ENCODE measurements at regions not wholly inside any gene's neighbourhood (a gene's known extent, or its start where the extent isn't known, plus 50 kb on each side); places are given as distances from the start of the nearest gene placed in this dataset.
"Not testable (repeated sequence)": the region's sequence is repeated elsewhere in the genome, so short reads cannot be mapped to it uniquely, and the experiment has no call there.

- in situ Hi-C loops (cut with HindIII; ENCODE audit: low pct_ligation_motif_present, low pct_unique_long_range_greater_than_20kb, low sequenced_read_pairs) = not testable (repeated sequence)
Measured at GRCh38 chr1:143663056-143663455, 308.7 kb downstream of the FAM72C start.

GRCh38 chr1:143661418-143662101 is 310.2 kb downstream of the FAM72C start:
- in situ Hi-C loops (cut with HindIII; ENCODE audit: low pct_ligation_motif_present, low pct_unique_long_range_greater_than_20kb, low sequenced_read_pairs) = no loop called here
- DNase-seq = no peak

More at GRCh38 chr1:143663056-143663455, 308.7 kb downstream of the FAM72C start:
- DNase-seq = not testable (repeated sequence)

DNA sequence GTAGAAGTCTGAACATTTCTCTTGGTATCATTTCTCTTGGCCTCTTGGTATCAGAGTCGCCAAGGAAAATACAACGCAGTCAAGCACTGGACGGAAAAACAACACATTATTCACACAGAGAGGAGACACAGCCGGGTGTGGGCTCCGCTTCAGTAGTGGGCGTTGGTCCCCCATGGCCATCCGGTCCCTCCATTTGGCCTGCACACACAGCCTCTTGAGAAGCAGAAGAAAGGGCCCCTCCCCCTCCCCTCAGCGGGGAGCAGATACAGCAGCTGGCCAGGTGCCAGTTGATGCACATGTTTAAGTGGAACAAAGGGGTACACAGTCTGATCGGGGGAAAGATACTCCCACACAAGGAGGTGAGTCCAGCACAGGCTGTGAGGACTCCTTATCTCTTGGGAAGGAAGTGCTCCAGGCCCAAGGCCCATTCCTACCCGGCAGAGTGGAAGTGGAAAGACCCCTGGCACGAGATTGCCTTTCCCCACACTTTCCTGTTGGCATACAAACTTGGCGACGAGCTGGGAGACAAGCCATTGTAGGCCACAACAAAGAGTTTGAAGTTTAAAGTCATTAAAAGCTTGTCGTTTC is 311.3 kb downstream of the FAM72C start:
- no peak for DNase-seq
- in situ Hi-C loops (cut with HindIII; ENCODE audit: low pct_ligation_motif_present, low pct_unique_long_range_greater_than_20kb, low sequenced_read_pairs) = no loop called here

- in situ Hi-C loops (cut with HindIII; ENCODE audit: low pct_ligation_motif_present, low pct_unique_long_range_greater_than_20kb, low sequenced_read_pairs) = no loop called here
- DNase-seq = no peak
Measured at GRCh38 chr1:143653429-143653802, 318.4 kb downstream of the FAM72C start.

DNA sequence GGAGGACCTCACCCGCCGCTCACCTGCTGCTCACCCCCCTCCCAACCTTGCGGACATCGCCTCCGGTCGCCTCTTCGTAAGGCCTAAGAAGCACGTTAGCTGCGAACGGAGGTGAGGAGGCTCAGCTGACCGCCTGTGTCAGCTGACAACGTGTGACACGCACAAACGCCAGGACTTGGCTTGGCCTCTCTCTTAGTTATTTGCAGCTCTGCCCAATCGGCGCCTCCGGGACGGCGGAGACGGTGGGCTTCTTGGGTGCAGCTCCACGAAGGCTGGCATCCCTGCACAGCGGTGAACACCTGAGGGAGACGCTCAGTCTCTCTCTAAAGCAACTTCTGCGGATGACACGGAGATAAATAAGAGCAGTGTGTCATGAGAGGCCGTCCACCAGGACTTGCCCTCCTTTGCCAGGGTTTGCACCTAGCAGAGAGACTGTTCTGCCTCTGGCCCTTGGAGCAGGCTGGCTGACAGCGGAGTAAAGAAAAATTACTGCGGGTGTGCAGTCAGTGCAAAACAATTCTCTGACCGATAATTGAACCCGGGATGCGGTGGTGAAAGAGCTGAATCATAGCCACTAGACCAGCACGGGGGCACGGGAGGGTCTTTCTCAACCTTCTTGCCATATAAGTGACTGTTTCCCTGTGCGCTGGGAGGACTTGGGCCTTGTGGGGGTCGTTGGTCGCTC is 318.9 kb downstream of the FAM72C start:
- in situ Hi-C loops (cut with HindIII; ENCODE audit: low pct_ligation_motif_present, low pct_unique_long_range_greater_than_20kb, low sequenced_read_pairs) = no loop called here
- no peak for DNase-seq

DNA sequence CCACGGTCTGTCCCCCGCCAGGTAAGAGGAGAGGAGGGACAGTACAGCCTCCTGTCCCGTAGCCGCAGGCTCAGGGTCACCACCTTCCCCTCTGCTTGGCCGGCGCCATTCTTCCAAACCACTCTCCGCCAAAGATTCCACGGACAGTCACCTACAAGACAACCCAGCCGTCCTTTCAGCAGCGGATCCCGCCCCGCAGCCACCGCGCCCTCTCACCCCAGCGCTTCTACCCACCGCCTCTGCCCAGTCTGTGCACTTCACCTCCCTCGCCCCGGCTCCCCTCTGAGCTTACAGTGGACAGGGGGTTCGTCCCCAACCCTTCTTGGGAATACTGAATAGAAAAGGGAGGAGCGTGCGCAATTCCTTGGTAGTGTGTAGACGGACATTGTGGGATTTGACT is 319.6 kb downstream of the FAM72C start:
- in situ Hi-C loops (cut with HindIII; ENCODE audit: low pct_ligation_motif_present, low pct_unique_long_range_greater_than_20kb, low sequenced_read_pairs) = no loop called here
- DNase-seq = no peak

GRCh38 chr1:143651350-143651992 is 320.3 kb downstream of the FAM72C start:
- in situ Hi-C loops (cut with HindIII; ENCODE audit: low pct_ligation_motif_present, low pct_unique_long_range_greater_than_20kb, low sequenced_read_pairs) = no loop called here

GRCh38 chr1:143644035-143644434 is 327.8 kb downstream of the FAM72C start:
- not testable (repeated sequence) for DNase-seq

More at GRCh38 chr1:143651350-143651992, 320.3 kb downstream of the FAM72C start:
- no peak for DNase-seq

GRCh38 chr1:143643148-143643885 is 328.5 kb downstream of the FAM72C start:
- in situ Hi-C loops (cut with HindIII; ENCODE audit: low pct_ligation_motif_present, low pct_unique_long_range_greater_than_20kb, low sequenced_read_pairs) = no loop called here
- no peak for DNase-seq

More at GRCh38 chr1:143644035-143644434, 327.8 kb downstream of the FAM72C start:
- in situ Hi-C loops (cut with HindIII; ENCODE audit: low pct_ligation_motif_present, low pct_unique_long_range_greater_than_20kb, low sequenced_read_pairs) = not testable (repeated sequence)

DNA sequence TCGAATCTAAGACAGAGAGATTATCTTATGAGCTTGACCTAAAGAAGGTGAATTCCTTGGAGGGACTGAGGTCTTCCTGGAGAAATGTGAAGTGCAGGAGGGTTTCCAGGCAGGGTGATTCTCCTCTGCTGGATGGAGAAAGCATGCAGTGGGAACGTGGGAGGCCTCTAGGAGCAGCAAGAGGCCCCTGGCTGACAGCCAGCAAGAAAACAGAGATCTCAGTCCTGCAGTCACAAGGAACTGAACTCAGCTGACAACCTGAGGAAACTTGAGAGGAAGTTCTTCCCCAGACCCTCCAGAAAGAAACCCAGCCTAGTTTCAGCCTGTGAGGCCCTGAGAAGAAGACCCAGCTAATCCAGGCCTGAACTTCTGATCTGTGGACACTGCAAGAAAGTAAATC is 345.9 kb downstream of the FAM72C start:
- DNase-seq = no peak
- in situ Hi-C loops (cut with HindIII; ENCODE audit: low pct_ligation_motif_present, low pct_unique_long_range_greater_than_20kb, low sequenced_read_pairs) = no loop called here

- in situ Hi-C loops (cut with HindIII; ENCODE audit: low pct_ligation_motif_present, low pct_unique_long_range_greater_than_20kb, low sequenced_read_pairs) = no loop called here
- DNase-seq = no peak
Measured at GRCh38 chr1:143619851-143620250, 351.9 kb downstream of the FAM72C start.

DNA sequence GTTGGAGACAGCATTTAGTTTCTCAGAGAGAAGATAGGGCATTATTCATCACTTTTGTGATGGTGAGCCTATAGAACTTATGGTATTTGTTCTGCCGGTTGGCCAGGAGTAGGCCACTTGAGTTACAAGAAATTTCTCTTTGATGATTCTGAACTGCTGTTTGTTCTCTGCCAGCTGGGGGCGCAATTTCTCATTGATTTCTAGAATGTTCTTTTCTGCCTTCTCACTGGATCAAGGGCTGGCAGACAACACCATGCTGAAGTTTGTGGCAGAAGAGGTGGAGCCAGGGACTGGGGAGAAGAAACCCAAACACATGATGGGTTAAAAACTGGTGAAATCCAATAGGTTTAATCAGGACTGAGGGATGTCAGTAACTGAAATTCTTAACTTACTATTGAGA is 360.6 kb downstream of the FAM72C start:
- in situ Hi-C loops (cut with HindIII; ENCODE audit: low pct_ligation_motif_present, low pct_unique_long_range_greater_than_20kb, low sequenced_read_pairs) = no loop called here
- DNase-seq = no peak

DNA sequence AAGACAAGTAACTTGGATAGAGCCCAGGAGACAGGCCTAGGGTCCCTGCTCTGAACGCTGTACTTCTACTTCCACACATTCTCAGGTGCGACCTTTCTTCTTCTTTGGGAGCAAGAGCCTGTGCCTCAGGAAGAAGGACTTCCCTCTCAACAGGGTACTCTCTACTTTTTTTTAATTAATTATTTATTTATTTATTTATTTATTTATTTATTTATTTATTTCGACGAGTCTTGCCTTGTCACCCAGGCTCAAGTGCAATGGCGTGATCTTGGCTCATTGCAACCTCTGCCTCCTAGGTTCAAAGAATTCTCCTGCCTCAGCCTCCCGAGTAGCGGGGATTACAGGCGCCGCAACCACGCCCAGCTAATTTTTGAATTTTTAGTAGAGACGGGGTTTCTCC is 361.6 kb downstream of the FAM72C start:
- no peak for DNase-seq
- in situ Hi-C loops (cut with HindIII; ENCODE audit: low pct_ligation_motif_present, low pct_unique_long_range_greater_than_20kb, low sequenced_read_pairs) = no loop called here

DNA sequence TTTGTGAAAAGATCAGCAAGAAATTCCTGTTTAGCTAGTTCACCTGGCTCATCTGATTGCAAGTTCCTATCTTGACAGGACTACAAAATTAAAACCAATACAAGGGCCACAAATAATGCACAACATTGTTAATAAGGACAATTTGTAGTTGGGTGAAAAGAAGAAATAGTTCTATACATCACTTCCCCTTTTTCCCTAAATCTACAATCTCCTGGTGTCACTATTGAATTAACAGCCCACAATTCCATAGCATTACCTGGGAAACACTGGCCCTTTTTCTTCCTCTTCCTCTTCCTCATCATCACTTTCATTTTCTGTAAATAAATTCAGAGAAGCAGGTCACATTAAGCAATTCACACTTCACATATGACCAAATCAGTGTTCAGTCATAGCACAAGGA is 366.9 kb downstream of the FAM72C start:
- in situ Hi-C loops (cut with HindIII; ENCODE audit: low pct_ligation_motif_present, low pct_unique_long_range_greater_than_20kb, low sequenced_read_pairs) = no loop called here

GRCh38 chr1:143584508-143584907 is 387.3 kb downstream of the FAM72C start:
- no peak for DNase-seq
- in situ Hi-C loops (cut with HindIII; ENCODE audit: low pct_ligation_motif_present, low pct_unique_long_range_greater_than_20kb, low sequenced_read_pairs) = no loop called here

More for the DNA sequence above, 366.9 kb downstream of the FAM72C start:
- no peak for DNase-seq

DNA sequence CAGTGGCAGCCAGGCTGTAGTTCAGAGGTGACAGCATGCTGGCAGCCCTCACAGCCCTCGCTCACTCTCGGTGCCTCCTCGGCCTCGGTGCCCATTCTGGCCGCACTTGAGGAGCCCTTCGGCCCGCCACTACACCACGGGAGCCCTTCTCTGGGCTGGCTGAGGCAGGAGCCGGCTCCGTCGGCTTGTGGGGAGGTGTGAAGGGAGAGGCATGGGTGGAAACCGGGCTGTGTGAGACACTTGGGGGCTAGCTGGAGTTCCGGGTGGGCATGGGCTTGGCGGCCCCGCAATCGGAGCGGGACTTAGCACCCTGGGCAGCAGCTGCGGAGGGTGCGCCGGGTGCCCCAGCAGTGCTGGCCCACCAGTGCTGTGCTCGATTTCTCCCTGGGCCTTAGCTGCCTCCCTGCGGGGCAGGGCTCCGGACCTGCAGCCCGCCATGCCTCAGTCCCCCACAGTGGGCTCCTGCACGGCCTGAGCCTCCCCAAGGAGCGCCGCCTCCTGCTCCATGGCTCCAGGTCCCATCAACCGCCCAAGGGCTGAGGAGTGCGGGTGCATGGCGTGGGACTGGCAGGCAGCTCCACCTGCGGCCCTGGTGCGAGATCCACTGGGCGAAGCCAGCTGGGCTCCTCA is 396.8 kb downstream of the FAM72C start:
- DNase-seq = no peak
- in situ Hi-C loops (cut with HindIII; ENCODE audit: low pct_ligation_motif_present, low pct_unique_long_range_greater_than_20kb, low sequenced_read_pairs) = no loop called here

- in situ Hi-C loops (cut with HindIII; ENCODE audit: low pct_ligation_motif_present, low pct_unique_long_range_greater_than_20kb, low sequenced_read_pairs); DNase-seq: not testable (repeated sequence)
Measured at GRCh38 chr1:143572661-143573060, 399.1 kb downstream of the FAM72C start.

DNA sequence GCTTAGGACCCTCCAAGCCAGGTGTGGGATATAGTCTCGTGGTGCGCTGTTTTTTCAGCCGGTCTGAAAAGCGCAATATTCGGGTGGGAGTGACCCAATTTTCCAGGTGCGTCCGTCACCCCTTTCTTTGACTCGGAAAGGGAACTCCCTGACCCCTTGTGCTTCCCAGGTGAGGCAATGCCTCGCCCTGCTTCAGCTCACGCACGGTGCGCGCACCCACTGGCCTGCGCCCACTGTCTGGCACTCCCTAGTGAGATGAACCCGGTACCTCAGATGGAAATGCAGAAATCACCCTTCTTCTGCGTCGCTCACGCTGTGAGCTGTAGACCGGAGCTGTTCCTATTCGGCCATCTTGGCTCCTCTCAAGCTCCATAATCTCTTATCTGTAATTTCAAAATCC is 408.0 kb downstream of the FAM72C start:
- DNase-seq; in situ Hi-C loops (cut with HindIII; ENCODE audit: low pct_ligation_motif_present, low pct_unique_long_range_greater_than_20kb, low sequenced_read_pairs): not testable (repeated sequence)
